ENCODE measurements at regions not wholly inside any gene's neighbourhood (a gene's known extent, or its start where the extent isn't known, plus 50 kb on each side); places are given as distances from the start of the nearest gene placed in this dataset.

GRCh38 chrX:11899091-11899490 lies 141.1 kb downstream of the MSL3 start:
- TF ChIP-seq MAX (CRISPR knock-in tag; IDR thresholded peaks at IDR 0.05), result no peak
- TF ChIP-seq CTCF (IDR thresholded peaks at IDR 0.05), result no peak
